HEK293T (cell line): ENCODE measurements at regions not wholly inside any gene's neighbourhood (a gene's known extent, or its start where the extent isn't known, plus 50 kb on each side); places are given as distances from the start of the nearest gene placed in this dataset.

Experiments
- ARNT ChIP-seq: fragments of 450-650 bp; IDR thresholded peaks from 2 replicates; pipeline ENCODE4 v1.6.1; 2017; ENCODE audit warnings: mild to moderate bottlenecking
- FOXK2 ChIP-seq: fragments of 450-650 bp; IDR thresholded peaks from 2 replicates; pipeline ENCODE4 v1.6.1; 2016; ENCODE audit warnings: mild to moderate bottlenecking
- L3MBTL2 ChIP-seq: fragments of 450-650 bp; conservative IDR thresholded peaks from 2 replicates; pipeline ENCODE4 v1.6.1; 2016; ENCODE audit warnings: mild to moderate bottlenecking
- LEF1 ChIP-seq: fragments of 450-650 bp; IDR thresholded peaks from 2 replicates; pipeline ENCODE4 v1.6.1; 2017; ENCODE audit warnings: mild to moderate bottlenecking, borderline replicate concordance
- PKNOX1 ChIP-seq: fragments of 450-650 bp; IDR thresholded peaks from 2 replicates; pipeline ENCODE4 v1.6.1; 2016

- no peak for TF ChIP-seq LEF1
- no peak for TF ChIP-seq ARNT
- TF ChIP-seq FOXK2, result no peak
- TF ChIP-seq PKNOX1, result no peak
- TF ChIP-seq L3MBTL2, result no peak
These were observed 75.6 kb upstream of the GRIN3A start for GRCh38 chr9:101814064-101814463.
